Fibroblast of the aortic adventitia (primary cell): ENCODE measurements at regions not wholly inside any gene's neighbourhood (a gene's known extent, or its start where the extent isn't known, plus 50 kb on each side); places are given as distances from the start of the nearest gene placed in this dataset.

Experiments used
- DNase-seq: peaks from one replicate; pipeline ENCODE4 v3.0.0-alpha.2; 2010; ENCODE audit warnings: low read depth
- H3K4me3 ChIP-seq: 2 replicates; pipeline ENCODE4 v1.5.1; 2011; ENCODE audit warnings: low read depth, mild to moderate bottlenecking, control low read depth, low read length, moderate library complexity
- CTCF ChIP-seq: IDR thresholded peaks from 2 replicates; pipeline ENCODE4 v1.5.1; 2011; ENCODE audit warnings: mild to moderate bottlenecking, low read length, control low read depth, inconsistent platforms; ENCODE audit not compliant: insufficient read depth

GRCh38 chr2:34294961-34295360 is 695.9 kb upstream of the FAM98A start:
- DNase-seq = no peak
- TF ChIP-seq CTCF = no peak
- no peak overlapping the region for H3K4me3 ChIP-seq

- no peak overlapping the region for H3K4me3 ChIP-seq
- no peak for DNase-seq
- no peak for TF ChIP-seq CTCF
Observed at GRCh38 chr2:34291076-34291475, 692.0 kb upstream of the FAM98A start.

GRCh38 chr2:34288016-34288415 is 688.9 kb upstream of the FAM98A start:
- no peak overlapping the region for H3K4me3 ChIP-seq
- no peak for DNase-seq
- TF ChIP-seq CTCF = no peak

- H3K4me3 ChIP-seq = no peak overlapping the region
- no peak for DNase-seq
- TF ChIP-seq CTCF = no peak
Observed at GRCh38 chr2:34280606-34281005, 681.5 kb upstream of the FAM98A start.

- H3K4me3 ChIP-seq = no peak overlapping the region
- no peak for DNase-seq
- TF ChIP-seq CTCF = no peak
Observed at GRCh38 chr2:34266908-34267697, 668.0 kb upstream of the FAM98A start.

- DNase-seq = no peak
- no peak for TF ChIP-seq CTCF
- H3K4me3 ChIP-seq = no peak overlapping the region
Observed at GRCh38 chr2:34261701-34262100, 662.6 kb upstream of the FAM98A start.
